K562 (cell line): ENCODE measurements at regions not wholly inside any gene's neighbourhood (a gene's known extent, or its start where the extent isn't known, plus 50 kb on each side); places are given as distances from the start of the nearest gene placed in this dataset.

Experiments
- CBFB ChIP-seq: sonication (generic); formaldehyde crosslinking; IDR thresholded peaks from 2 replicates; pipeline ENCODE4 v1.4.0; 2020; ENCODE audit warnings: mild to moderate bottlenecking, missing genetic modification reagents
- E2F5 ChIP-seq: sonication (generic); formaldehyde crosslinking; IDR thresholded peaks from 2 replicates; pipeline ENCODE4 v1.8.0; 2022; ENCODE audit warnings: mild to moderate bottlenecking, missing genetic modification reagents
- EP300 ChIP-seq: IDR thresholded peaks from 2 replicates; pipeline ENCODE4 v1.6.1; 2012; ENCODE audit warnings: low read length, improper control_type of control experiment
- GABPA ChIP-seq: fragments of 200-800 bp; sonication (Bioruptor generic); conservative IDR thresholded peaks from 2 replicates; pipeline ENCODE4 v1.6.1; 2016; ENCODE audit warnings: low read depth, missing genetic modification characterization, missing compliant biosample characterization
- IRF1 ChIP-seq: sonication (generic); formaldehyde crosslinking; IDR thresholded peaks from 2 replicates; pipeline ENCODE4 v1.8.0; 2022; ENCODE audit warnings: missing genetic modification reagents, mild to moderate bottlenecking, borderline replicate concordance
- MYBL2 ChIP-seq, 2 experiments: fragments of 450-650 bp in 1 of 2; sonication (generic) in 1 of 2; formaldehyde crosslinking in 1 of 2; IDR thresholded peaks; 2 replicates each; pipeline versions ENCODE4 v1.6.1 to v1.8.1; 2017 to 2022; ENCODE audit warnings: borderline replicate concordance in 1 of 2, inconsistent platforms in 1 of 2, low read depth in 1 of 2, mild to moderate bottlenecking in 1 of 2, missing genetic modification reagents in 1 of 2, moderate library complexity in 1 of 2
- NFE2L1 ChIP-seq: fragments of 450-650 bp; IDR thresholded peaks from 2 replicates; pipeline ENCODE4 v1.6.1; 2016; ENCODE audit warnings: missing genetic modification characterization, low read depth, mild to moderate bottlenecking, missing compliant biosample characterization, moderate library complexity, borderline replicate concordance
- POLR2A ChIP-seq: fragments of 450-650 bp; conservative IDR thresholded peaks from 2 replicates; pipeline ENCODE4 v1.6.1; 2016
- RNF2 ChIP-seq: sonication (generic); IDR thresholded peaks from 2 replicates; pipeline ENCODE4 v1.6.1; 2016
- ZFP36 ChIP-seq: fragments of 150-350 bp; IDR thresholded peaks from 2 replicates; pipeline ENCODE4 v1.6.1; 2018; ENCODE audit warnings: low read length, low read depth; ENCODE audit not compliant: partially characterized antibody

- TF ChIP-seq POLR2A (no peak), NFE2L1 (no peak), IRF1 (CRISPR knock-in tag) (no peak), MYBL2 (IDR thresholded peaks at IDR 0.05; ENCODE audit: low read depth) (no peak), MYBL2 (CRISPR knock-in tag; IDR thresholded peaks at IDR 0.05; ENCODE audit: borderline replicate concordance) (no peak), ZFP36 (no peak), GABPA (tag) (no peak), CBFB (no peak), RNF2 (no peak), E2F5 (CRISPR knock-in tag) (no peak), EP300 (no peak)
Measured at GRCh38 chr17:52923658-52924057, 765.1 kb upstream of the CA10 start.
